SW480 (cell line): ENCODE measurements at regions not wholly inside any gene's neighbourhood (a gene's known extent, or its start where the extent isn't known, plus 50 kb on each side); places are given as distances from the start of the nearest gene placed in this dataset.
"Not testable (repeated sequence)": the region's sequence is repeated elsewhere in the genome, so short reads cannot be mapped to it uniquely, and the experiment has no call there.

Experiments
- DNase-seq: peaks from one replicate; pipeline ENCODE4 v3.0.0-alpha.2; 2016; ENCODE audit warnings: low spot score

- DNase-seq, result no peak
Measured at GRCh38 chr1:181948372-181948771, 113.1 kb downstream of the ZNF648 start.

- no peak for DNase-seq
Measured at GRCh38 chr1:181947441-181947840, 114.1 kb downstream of the ZNF648 start.

- peak; percentile 75 for DNase-seq
Measured at GRCh38 chr1:181936768-181937581, 124.5 kb downstream of the ZNF648 start.

GRCh38 chr1:181936269-181936668 is 125.2 kb downstream of the ZNF648 start:
- no peak for DNase-seq

GRCh38 chr1:181931873-181932272 is 129.6 kb downstream of the ZNF648 start:
- no peak for DNase-seq

- no peak for DNase-seq
Measured at GRCh38 chr1:181930187-181930586, 131.3 kb downstream of the ZNF648 start.

GRCh38 chr1:181926697-181927096 is 134.8 kb downstream of the ZNF648 start:
- no peak for DNase-seq

GRCh38 chr1:181924034-181924433 is 137.5 kb downstream of the ZNF648 start:
- not testable (repeated sequence) for DNase-seq

- no peak for DNase-seq
Measured at GRCh38 chr1:181919542-181919941, 142.0 kb downstream of the ZNF648 start.

- DNase-seq, result no peak
Measured at GRCh38 chr1:181918880-181919525, 142.5 kb downstream of the ZNF648 start.

- DNase-seq, result no peak
Measured at GRCh38 chr1:181911715-181912114, 149.8 kb downstream of the ZNF648 start.

- peak; percentile 13 for DNase-seq
Measured at GRCh38 chr1:181910905-181911304, 150.6 kb downstream of the ZNF648 start.

GRCh38 chr1:181909010-181909409 is 152.5 kb downstream of the ZNF648 start:
- no peak for DNase-seq

GRCh38 chr1:181906631-181907030 is 154.9 kb downstream of the ZNF648 start:
- DNase-seq, result no peak

GRCh38 chr1:181905944-181906597 is 155.4 kb downstream of the ZNF648 start:
- DNase-seq, result no peak

- no peak for DNase-seq
Measured at GRCh38 chr1:181898773-181899172, 162.7 kb downstream of the ZNF648 start.

GRCh38 chr1:181896824-181897223 is 164.7 kb downstream of the ZNF648 start:
- DNase-seq, result no peak

- no peak for DNase-seq
Measured at GRCh38 chr1:181894439-181894859, 167.1 kb downstream of the ZNF648 start.

GRCh38 chr1:181893937-181894336 is 167.6 kb downstream of the ZNF648 start:
- no peak for DNase-seq

GRCh38 chr1:181893150-181893549 is 168.4 kb downstream of the ZNF648 start:
- not testable (repeated sequence) for DNase-seq

GRCh38 chr1:181872562-181872961 is 188.9 kb downstream of the ZNF648 start:
- no peak for DNase-seq

- no peak for DNase-seq
Measured at GRCh38 chr1:181863736-181864135, 197.8 kb downstream of the ZNF648 start.

- no peak for DNase-seq
Measured at GRCh38 chr1:181863006-181863405, 198.5 kb downstream of the ZNF648 start.
